Activated CD4-positive, alpha-beta T cell treated with anti-CD3 and anti-CD28 coated beads for 48 hours (primary cell): ENCODE measurements at regions not wholly inside any gene's neighbourhood (a gene's known extent, or its start where the extent isn't known, plus 50 kb on each side); places are given as distances from the start of the nearest gene placed in this dataset.

Source experiments
- DNase-seq: peaks from one replicate; pipeline ENCODE4 v3.0.0-alpha.2; 2020

DNA sequence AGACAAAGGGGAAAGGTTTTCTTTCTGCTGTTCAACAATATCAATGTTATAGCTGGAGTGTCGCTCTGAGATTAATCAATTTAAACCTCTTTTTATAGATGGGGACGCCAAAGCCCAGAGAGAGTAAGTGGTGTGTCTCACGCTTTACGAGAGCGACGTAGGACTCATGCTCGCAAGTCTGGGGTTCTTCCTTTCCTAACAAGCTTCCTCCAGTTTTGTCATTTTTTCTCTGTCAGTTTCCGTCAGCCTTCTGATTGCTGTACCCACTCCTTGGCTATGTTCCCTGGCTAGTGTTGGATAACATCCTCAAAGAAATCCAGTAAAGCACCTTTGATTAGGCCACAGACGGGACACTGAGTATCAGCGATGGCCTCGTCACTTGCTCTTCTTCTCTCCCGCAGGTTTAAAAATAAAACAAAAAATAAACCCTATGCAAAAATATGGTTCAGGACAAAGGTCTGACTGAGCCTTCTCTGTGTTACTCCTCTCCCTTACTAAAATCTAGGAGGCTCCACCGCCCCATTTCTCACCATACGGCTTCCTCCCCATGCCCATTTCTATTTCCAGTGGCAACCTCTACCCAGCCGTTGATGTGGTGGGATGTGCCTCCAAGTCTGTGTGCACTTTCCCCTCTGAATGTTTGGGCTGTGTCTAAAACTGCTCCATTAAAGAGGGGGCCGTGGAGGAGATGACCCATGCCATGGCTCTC, 172.7 kb upstream of the PARP11 start:
- no peak for DNase-seq

GRCh38 chr12:4044736-4045730, 171.8 kb upstream of the PARP11 start:
- DNase-seq, result no peak

DNA sequence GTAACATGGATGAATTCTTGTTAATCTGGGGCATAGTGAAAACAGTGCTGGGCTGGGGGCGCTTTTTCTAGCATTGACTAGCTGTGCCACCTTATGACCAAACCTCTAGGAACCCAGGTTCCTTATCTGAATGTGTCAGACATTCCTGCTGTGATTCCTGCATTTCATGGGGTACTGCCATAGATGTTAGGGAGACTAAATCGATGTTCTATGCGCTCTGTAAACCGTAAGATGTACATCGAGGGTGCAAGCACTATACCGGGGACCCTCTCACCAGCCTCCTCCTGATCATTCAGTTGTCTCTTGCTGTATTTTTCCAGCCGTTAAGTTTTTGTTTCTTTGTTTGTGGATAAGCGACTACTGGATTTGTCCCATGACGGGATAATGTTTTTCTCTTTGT, 170.9 kb upstream of the PARP11 start:
- no peak for DNase-seq

DNA sequence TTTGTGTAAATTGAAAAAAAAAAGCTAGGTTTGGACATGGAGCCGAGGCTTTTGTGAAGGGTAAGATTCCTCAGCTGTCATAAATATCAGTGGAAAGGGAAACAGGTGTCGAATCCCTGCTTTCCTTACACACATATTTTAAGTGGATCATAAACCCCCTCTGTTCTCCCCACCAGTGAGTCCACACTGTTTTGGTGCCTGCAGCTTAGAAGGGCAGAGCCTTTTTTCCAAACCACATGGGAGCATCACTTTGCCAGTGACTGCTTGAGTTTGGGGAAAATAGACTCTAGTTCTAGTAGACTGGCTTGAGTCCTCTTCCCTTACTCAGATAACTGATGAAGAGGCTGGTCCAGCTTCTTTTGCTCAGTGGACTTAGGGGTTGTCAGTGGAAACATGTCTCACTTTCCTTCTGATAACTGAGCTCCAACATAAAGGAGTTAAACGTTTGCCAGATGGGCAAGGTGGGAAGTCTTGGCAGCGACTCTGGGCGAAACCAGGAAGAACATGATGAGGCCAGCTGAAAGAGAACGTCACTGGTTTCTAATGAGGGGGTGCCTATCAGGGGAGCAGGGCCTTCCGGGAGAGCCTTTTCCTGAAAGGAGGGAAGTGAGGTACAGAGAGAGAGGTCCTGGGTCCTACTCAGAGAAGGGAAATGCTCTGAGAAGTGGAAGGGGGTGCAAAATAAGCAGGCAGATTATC, 168.1 kb upstream of the PARP11 start:
- DNase-seq, result no peak

- DNase-seq, result no peak
These were observed 166.7 kb upstream of the PARP11 start for GRCh38 chr12:4039931-4040330.

DNA sequence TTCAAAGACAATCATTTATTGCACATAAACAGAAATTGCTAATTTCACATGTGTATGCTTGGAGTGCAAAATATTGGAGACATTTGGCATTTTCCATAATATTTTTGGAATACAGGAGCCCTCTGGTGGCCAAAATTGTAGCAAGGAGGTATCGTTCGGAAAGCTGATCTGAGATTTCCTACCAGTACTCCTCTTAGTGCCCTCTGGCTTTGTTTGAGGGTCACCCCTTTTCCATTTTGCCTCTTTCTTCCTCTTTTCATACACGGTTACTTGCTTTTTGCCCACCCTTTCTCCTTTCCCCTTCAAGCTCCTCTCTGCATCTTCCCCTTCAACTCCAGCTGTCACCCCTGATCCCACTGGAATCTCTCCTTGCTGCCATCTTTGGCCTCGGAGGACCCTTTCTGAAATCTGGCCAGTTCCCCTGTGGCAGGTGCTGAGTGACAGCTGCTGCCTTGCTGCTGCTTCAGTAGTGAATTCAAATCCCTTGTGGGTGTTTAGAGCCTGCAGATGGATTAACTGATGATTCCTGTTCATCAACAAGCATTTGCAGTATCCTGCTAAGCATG, 164.6 kb upstream of the PARP11 start:
- no peak for DNase-seq

DNA sequence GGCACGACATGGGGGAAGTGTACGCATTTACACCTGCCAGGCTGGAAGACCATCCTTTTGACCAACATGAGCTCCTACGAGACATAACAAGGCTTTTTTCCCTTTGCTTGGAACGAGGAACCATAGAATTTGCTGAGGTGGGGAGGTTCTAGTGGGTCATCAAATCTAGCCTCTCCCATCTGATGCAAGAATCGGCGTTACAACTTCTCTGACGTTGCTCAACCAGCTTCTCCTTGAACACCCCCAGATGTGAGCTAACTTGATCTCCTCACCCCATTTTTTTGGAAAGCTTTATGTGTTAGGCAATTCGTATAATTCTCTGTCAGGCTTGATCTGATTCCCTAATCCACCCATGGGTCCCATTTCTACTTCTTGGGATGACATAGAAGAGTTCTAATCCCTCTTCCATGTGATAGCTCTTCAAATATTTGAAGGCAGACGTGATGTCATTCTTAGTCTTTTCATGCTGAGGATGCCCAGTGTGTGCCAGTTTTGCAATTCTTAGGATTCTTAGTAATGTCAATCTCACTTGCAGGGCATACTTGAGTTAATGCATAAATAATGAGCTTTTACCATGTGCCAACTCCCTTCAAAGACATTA, 163.6 kb upstream of the PARP11 start:
- DNase-seq, result no peak

GRCh38 chr12:4034921-4035320, 161.7 kb upstream of the PARP11 start:
- no peak for DNase-seq

- no peak for DNase-seq
These were observed 159.9 kb upstream of the PARP11 start for GRCh38 chr12:4032924-4033615.

DNA sequence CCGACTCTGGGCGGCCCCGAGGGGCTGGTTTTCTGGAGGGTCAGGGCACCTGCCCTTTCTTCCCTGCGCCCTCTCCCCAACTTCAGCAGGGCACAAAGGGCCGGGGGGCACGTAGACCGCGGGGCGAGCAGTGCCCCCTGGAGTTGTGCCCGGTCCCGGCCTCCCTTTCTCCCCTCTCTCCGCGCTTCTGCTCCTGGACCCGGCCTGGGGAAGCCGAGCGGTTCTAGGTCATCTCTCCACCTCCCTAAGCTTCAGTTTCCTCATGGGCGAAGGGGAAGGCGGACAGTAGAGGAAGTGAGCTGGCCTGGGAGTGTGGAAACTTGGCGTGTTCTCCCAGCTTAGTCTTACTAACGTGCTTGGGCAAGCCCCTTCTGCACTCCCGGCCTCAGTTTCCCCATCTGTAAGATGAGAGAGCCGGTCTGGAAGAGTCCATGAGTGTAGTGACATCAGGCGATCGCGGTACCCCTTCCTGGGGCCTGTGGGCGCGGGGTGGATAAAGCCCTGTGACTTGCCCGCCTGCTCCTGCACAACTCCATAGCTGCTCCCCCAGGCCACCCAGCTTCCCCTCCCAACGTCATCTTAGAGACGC, 158.6 kb upstream of the PARP11 start:
- DNase-seq, result no peak

DNA sequence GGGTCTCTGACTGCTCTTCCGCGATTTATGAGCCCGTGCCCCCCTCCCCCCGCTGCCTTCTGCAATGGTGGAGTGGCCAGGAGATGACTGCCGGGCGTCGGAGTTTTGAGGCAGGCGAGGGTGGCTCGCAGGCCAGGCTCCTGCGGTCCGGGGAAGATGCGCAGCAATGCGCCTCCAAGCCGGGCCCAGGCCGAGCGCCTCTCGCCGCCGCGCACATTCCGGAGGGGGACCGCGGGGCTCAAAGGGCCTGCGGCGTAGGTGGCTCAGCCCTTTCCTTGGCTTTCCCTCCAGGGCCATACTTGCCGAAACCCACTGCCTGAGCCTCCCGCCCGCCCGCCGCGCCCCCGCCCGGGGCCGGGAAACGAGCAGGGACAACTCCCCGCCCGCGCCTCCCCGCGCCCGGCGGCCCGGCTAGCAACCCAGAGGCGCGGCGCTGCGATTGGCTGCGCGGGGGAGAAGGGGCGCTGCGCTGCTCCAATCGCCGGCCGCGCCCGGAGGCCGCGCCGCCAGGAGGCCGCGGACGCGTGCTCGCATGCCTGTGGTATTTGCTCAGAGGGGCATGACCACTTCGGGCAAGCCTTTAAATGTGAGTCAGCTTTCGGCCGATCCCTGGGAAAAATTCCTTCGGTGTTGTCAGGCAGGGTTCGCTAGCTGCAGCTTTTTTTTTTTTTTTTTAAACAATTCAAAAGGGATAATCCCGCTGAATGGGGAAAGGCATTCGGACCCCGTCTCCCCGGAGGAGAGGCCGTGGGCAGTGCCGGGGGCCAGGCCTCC, 157.9 kb upstream of the PARP11 start:
- DNase-seq, result peak; percentile 81

GRCh38 chr12:4027412-4027811, 154.2 kb upstream of the PARP11 start:
- peak; percentile 70 for DNase-seq

GRCh38 chr12:4026517-4026916, 153.3 kb upstream of the PARP11 start:
- DNase-seq, result no peak

GRCh38 chr12:4026020-4026358, 152.8 kb upstream of the PARP11 start:
- no peak for DNase-seq

DNA sequence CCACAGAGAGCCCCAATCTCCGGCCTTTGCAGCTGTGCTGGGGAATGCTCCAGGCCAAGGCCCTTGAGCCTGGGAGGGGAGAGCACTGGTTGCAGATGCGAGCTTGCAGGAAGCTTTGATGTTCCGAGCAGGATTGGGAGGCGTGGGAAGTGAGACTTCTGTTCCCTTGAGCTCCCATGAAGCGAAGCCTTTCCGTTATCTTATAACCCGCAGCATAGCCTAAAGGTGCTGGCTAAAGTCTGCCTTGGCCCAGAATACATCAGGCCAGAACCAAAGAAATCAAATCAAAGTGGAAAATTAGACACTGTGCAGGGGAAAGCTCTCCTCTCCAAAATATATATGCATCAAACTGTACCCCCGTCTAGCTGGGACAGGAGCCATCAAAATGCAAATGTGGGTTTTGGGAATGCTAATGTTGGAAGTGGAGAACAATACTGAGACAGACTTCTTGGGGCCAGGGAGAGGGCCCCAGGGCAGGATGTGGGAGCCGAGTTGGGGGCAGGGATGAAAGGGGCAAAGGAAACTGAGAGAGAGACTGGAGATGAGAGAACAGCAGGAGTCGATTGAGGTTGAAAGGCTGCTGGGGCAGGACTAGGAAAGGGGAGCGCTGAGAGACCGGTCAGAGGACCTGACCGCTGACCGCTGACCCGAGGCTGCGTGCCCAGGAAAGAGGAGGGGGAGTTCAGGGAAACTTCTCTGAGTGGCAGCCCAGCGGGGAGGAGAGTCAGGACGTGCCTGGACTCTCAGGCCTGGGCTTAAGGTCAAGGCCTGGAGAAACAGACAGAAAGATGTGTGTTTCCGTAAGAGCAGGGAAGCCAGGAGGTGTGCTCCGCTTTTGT, 152.2 kb upstream of the PARP11 start:
- no peak for DNase-seq

DNA sequence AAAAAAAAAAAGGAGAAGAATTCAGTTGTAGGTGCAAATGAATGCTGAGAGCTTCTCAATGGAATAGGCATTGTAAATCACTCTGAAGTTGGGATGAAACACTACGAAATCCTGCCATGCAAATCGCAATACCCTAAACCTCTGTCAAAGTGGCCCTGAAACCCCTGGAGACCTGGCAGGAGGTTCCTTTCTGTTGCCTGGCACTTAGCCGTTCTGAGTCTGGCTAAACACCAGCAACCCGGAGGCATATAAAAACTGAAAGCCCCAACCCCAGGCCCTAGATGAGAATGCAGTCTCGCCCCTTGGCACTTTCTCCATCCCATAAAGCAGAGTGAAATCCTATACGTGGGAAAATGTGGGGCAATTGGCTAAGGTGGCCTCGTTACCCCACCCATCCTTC, 151.5 kb upstream of the PARP11 start:
- DNase-seq, result no peak

- no peak for DNase-seq
These were observed 142.3 kb upstream of the PARP11 start for GRCh38 chr12:4015225-4016091.

- no peak for DNase-seq
These were observed 141.6 kb upstream of the PARP11 start for GRCh38 chr12:4014858-4015224.

GRCh38 chr12:4014444-4014843, 141.2 kb upstream of the PARP11 start:
- no peak for DNase-seq
